HS-27A (cell line): ENCODE measurements at regions not wholly inside any gene's neighbourhood (a gene's known extent, or its start where the extent isn't known, plus 50 kb on each side); places are given as distances from the start of the nearest gene placed in this dataset.
"Not testable (repeated sequence)": the region's sequence is repeated elsewhere in the genome, so short reads cannot be mapped to it uniquely, and the experiment has no call there.

Source experiments
- DNase-seq: peaks from one replicate; pipeline ENCODE4 v3.0.0-alpha.2; 2012; ENCODE audit warnings: low read depth, missing footprints

DNA sequence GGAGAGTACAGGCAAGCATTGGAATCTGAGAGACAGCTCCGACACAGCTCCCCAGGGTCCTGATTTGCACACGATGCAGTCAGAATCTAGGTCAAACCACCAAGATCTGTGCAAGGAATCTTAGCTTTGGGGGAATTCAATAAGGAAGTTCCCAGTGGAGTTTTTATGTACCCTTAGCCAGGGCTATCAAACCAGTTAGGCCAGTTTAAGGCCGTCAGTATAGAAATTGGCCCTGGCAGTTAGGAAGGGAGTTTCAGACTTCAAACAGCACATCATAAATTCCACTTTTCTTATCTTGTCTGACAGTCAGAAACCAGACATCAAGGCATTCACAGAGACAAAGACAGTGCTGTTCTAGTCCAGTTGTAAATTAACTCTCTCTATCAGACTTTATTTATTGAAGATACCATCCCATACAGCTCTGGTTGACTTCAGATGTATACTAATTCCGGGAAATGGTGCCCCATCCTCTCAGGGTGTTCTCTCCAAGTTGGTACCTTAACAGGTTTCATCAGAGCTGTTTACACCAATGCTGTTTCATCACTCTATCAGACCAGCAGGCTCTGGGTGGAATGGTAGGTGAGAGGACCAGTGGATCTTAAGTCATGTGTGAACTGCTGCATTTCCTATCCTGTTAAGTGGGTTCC, 157.5 kb upstream of the ATF7IP start:
- DNase-seq = no peak

DNA sequence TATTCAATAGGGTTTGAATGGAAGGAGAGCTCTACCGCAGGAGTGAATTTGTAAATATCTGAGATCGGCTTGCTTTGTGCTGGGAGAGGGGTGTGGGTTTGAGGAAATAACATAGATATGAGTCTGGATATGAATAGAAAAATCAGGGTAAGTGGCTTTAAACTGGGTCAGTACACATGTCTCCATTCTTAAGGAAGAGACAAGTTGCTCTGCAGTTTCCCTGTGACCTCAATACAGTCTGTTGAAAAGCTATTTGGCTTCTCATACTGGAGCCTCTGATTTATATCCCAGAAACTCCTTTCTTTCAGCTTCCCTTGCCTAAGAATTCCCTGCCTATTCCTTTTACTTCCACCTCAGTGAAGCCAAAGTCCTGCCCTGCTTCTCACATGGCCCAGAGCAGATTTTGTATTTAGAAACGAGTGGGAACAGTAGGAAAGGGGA, 153.5 kb upstream of the ATF7IP start:
- no peak for DNase-seq

DNA sequence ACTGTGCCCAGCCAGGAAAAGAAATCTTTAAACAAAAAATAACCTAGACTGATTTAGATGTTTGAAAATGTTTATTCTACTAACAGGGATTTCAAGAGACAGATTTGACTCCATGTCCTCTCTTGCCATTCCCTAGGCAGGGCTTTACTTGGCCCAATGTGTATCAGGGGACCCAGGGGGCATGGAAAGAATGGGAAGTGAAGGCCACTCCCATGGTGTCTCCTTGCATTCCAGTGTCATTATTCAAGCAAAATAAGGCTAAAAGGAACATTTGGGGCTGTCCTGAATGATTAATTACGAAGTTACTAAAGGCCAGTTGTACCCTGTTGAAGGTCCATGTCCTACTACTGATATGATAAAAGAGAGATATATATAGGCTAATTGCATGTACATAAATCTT, 151.9 kb upstream of the ATF7IP start:
- DNase-seq = no peak

DNA sequence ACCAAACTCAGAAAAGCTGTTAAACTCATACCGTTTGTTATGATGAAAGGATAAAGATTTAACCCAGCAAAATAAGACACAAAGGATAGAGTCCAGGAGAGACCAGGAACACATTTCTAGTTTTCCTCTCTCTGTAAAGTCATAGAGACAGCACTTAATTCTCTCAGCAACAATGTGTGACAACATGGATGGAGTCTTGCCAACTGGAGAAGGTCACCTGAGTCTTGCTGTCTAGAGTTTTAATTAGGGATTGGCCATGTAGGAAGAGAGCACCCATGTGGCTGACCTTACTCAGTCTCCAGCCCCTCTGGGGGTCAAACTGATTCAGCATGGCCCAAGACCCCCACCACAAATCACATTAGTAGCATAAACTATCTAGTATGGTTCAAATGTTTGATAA, 151.0 kb upstream of the ATF7IP start:
- no peak for DNase-seq

DNA sequence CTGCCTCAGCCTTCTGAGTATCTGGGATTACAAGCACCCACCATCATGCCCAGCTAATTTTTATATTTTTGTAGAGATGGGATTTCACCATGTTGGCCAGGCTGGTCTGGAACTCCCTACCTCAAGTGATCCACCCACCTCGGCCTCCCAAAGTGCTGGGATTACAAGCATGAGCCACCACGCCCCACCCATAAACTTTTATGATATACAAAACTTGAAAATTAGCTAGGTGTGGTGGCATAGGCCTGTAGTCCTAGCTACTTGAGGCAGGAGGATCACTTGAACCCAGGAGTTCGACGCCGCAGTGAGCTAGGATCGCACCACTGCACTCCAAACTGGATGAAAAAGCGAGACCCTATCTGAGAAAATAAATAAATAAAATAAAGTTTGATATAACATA, 149.5 kb upstream of the ATF7IP start:
- DNase-seq = not testable (repeated sequence)

DNA sequence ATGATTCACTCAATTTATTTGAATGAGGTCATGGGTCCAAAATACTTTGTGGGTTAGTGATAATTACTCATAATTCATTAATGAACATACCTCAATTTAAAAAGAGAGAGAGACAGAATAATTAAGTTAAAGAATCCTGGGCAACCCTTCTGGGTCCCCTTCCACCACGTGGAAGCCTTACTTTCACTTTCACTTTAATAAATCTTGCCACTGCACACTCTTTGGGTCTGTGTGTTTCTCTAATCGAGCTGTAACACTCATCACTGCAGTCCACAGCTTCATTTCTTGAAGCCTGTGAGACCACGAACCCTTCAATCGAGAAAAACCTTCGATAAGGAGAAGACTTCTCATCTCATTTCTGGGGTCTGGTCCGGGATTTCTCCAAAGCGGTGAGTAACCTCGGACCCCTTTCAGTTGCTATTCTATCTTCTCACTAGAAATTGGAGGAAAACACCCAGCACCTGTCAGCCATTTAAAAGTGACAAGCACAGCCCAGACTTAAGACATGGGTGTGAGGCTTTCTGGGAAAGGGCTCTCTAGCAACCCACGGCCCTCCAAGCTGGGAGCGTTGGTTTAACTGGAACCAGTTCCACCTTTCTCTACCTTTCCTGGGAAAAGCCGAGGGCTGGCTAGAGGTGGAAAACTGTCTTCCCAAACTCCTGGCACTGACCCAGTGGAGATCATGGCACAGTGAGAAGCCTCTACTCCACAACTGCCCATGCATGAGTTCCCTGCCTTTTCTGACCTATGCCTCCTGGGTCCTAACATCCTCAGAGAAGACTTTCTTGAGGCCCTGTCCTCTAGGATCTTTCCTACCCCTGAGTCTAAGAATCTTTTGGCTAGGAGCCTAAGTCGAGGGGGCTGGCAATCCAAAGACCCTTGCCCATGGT, 148.8 kb upstream of the ATF7IP start:
- no peak for DNase-seq

DNA sequence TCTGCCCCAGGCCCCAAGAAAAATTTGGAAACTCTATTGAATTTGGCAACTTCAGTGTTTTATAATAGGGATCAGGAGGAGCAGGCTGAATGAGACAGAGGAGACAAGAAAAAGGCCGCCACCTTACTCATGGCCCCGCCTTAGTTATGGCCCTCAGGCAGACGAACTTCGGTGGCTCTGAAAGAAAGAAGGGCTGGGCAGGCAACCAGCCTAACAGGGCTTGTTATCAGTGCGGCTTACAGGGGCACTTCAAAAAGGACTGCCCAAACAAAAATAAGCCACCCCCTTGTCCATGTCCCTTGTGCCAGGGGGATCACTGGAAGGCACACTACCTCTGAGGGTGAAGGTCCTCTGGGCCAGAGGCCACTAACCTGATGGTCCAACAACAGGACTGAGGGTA, 146.3 kb upstream of the ATF7IP start:
- no peak for DNase-seq

DNA sequence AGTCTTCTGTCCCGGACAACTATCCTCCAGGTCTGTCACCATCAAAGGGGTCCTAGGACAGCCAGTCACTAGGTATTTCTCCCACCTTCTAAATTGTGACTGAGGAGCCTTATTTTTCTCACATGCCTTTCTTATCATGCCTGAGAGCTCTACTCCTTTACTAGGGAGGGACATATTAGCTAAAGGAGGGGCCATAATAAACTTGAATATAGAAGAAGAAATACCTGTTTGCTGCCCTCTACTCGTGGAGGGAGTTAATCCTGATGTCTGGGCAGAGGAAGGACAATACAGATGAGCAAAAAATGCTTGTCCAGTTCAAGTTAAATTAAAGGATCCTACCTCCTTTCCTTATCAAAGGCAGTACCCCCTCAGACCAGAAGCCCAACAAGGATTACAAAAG, 145.8 kb upstream of the ATF7IP start:
- DNase-seq = not testable (repeated sequence)

DNA sequence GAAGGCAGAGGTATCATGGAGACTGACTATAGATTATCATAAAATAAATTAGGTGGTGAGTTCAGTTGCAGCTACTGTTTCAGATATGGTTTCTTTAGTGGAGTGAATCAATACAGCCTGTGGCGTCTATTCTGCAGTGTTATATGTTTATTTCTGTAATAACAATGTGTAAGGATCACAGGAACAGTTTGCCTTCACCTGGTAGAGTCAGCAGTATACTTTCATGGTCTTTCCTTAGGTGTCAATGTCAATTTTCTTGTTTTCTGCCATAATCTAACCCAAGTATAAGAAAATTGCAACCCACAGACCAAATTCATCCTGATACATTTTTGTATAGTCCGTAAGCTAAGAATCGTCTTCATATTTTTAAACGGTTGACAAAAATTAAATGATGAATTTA, 140.4 kb upstream of the ATF7IP start:
- no peak for DNase-seq

DNA sequence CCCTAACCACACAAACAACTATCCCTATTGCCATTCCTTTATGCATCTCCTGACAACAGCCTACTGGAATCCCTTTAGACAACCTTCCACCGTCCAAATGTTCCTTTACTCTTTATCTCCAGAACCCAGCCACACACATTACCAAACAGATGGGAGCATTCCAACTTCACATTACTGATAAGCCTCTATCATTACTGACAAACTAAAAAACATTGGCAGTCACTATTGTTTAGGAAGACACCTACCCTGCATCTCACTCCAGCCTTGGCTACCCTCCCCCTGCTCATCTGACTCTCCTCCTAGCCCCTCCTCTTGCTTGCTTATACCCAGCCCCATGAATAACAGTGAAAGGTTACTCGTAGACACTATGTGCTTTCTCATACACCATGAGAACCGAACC, 130.3 kb upstream of the ATF7IP start:
- not testable (repeated sequence) for DNase-seq

DNA sequence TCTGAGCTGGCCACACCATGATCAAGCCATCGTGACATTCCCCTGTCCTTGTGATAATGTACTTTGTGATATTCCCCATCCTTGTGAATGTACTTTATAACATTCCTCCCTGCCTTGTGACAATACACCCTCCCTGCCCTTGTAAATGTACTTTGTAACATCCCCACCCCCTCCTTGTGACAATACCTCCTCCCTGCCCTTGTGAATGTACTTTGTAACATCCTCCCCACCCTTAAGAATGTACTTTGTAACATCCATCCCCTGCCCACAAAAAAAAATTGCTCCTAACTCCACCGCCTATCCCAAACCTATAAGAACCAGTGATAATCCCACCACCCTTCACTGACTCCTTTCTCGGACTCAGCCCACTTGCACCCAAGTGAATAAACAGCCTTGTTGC, 128.8 kb upstream of the ATF7IP start:
- not testable (repeated sequence) for DNase-seq

DNA sequence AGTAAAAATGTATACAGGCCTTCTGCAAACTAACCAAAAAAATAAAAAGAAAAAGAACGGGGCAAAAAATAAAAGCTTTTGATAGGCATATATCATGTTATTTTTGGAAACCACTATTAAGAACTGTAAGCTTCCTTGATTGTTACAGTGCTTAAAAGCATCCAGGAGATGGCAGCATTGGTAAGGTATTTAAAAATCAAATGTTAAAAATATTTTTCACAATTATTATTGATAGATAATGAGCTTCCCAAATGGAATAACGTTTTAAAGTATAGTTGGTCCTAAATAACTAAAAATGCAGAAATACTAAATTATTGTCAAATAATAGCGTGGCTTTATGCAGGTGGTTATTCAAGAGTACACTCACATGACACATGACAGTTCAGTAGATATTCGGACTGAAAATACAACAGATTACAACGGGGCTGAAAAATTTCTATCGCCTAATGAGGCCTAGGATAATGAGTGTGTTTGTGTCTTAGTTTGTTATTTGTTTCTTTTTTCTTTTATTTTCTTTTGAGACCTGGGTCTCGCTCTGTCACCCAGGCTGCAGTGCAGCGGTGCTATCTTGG, 127.2 kb upstream of the ATF7IP start:
- DNase-seq = no peak

DNA sequence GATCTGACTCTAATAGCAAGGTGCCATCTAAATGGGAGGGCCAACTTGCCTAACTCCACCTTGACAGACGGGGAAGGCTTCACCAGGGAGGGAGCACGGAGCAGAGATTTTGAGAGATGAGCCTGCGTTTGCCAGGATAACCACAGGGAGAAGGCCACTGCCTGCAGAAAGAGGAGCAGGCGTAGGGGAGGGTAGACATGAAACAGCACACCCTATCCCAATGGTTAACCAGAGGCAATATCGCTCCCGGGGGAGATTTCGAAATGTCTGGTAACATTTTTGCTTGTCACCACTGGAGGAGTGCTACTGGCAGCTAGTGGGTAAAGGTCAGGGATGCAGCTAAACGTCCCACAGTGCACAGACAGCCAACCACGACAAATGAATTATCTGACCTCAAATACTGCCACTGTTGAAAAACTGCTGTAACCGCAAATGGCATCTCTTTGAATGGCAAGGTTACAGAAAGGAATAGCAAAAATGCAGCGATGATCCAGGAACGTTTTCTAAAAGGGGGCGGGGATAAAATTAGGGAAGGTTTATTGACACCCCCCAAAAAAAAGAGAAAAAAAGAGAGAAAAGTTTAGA, 126.0 kb upstream of the ATF7IP start:
- DNase-seq = no peak

DNA sequence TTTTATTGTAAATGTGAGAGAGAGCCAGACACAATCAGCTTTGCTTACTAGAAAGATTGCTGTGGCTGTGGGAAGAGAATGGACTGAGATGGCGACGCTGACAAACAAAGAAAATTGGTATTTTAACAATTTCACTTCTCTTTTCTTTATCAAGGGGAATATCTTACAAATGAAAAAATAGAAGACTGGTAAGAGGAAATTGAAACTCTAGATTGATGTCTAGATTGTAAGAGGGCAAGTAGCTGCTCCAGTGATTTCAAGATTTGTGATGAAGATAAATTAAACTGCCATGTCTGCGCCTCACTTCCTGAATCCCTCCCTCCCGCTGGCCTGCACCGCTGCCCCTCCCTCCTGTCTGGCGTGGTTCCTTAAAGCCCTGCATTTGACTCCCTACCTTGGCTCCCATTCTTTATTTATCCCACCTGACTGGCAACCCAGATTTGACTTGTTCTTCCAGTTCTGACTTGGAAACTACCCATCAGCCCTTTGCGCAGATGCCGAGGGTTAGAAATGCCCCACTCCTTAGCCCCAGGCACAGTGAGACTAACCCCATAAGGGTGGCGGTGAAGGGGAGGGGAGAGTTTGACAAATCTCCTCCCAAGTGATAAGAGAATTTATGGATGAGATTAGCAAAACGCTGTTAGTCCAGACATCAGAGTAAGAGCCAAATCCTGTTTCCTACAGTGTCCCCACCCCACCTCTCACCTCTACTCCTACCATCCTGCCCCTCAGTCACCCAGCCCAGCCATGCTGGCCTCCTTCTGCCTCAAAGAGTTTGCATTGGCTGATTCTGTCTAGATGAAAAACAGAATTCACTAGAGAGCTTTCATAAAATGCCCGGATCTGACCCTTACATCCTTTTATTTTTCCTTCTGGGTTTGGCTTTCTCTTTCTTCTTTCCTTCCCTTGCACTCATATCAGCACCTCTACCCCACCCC, 125.3 kb upstream of the ATF7IP start:
- DNase-seq = no peak

DNA sequence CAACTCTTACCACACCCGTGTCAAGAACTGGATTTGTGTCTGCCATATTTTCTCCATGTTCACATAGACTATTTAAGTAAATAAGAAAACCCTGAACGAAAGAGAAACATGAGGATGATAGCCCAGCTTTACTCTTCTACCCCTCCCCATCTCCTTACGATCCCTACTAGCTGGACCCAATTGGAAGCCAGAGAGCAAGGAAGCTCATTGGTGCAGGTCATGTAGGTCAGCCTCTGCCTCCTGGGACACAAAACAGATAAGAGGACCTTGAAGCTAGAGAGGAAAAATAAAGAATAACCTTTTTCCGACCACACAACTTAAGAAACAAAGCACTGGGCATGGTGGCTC, 124.6 kb upstream of the ATF7IP start:
- no peak for DNase-seq

DNA sequence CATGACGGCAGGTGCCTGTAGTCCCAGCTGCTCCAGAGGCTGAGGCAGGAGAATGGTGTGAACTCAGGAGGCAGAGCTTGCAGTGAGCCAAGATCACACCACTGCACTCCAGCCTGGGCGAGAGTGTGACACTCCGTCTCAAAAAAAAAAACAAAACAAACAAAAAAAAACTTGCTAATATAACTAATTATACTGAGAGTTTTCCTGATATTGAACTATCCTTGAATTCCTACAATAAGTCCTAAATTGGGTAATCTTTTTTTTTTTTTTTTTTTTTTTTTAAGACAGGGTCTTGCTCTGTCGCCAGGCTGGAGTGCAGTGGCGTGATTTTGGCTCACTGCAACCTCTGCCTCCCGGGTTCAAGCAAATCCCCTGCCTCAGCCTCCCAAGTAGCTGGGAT, 122.7 kb upstream of the ATF7IP start:
- DNase-seq = not testable (repeated sequence)

DNA sequence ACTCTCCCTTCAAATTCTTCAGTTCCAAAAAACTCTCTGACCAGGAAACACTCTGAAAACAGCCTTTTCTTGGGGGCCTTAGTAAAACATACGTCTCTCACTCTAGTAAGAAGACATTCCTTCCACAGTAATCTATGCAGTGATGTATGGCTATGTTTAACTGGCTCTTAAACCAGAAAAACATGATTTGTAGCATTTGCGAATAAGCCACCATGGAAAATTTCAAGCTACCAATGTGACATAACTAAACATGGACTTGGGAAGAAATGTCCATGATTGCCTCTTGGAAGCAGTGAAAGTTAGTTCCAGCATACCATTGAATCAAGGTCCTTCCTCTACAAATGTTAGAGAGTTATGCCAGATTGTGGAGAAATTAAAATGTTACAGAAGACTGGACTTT, 121.5 kb upstream of the ATF7IP start:
- DNase-seq = no peak

DNA sequence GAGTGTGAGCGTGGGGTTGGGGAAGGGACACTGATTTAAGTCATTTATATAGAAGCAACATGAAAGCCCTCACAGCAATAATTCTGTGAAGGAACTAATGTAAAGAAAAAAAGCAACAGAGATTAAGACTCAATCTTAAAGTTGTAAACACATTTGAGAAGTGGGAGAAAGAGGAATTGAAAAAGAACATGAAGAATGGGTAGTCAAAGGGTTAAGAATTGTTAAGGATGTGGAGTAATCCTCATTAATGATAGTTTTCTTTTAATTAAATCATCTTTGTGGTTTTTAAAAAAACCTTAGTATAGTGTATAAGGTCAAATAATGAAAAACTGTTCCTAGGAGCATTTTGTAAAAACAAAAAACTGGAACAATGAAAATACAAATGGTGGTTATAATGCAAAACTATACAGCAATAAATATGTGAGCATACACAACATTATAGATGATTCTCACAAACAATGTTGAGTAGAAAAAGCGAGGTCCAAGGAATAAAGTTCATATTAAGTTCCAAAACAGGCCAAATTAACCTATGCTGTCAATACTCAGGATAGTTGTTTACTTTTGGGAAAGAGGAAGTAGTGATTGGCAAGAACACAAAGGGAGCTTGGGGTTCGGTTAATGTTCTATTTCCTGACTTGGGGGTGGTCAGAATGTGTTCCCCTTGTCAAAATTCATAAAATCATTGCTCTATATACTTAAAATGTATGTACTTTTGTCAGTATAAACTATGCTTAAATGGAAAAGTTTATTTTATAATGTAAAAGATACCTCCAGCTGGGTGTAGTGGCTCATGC, 120.4 kb upstream of the ATF7IP start:
- DNase-seq = no peak

DNA sequence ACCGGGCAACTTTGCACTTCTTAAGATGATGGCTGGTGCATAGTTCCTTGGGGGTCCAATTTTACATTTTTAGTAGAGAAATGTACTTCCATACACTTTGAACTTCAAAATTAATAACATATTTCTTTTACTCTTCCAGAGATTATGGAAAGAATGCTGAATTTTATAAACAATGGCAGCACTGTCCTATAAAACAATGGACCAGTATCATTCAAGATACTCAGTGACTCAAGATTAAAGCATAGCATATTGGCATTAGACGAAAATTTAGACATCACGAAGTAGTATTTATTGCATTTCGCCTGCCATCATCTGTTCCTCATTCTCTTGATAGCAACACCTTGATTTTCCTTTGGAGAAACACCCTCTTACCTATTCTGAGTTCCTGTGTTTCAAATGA, 118.3 kb upstream of the ATF7IP start:
- no peak for DNase-seq

DNA sequence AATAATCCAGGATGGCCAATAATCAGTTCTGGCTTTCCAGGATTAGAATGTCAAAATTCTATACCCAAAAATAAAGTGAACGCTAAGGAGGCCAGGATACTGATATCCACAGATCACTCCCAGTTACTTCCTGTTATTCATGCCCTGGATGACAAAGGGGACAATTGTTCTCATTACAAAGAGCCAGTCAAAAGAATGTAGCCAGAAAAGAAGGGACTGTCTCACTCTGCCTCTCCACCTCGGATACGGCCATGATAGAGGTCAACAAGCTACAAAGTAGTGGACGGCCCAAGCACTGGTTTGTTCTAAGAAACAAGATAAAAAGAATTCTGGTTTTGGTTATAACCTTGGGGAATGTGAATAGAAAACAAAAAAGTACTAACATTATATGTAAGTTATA, 116.1 kb upstream of the ATF7IP start:
- DNase-seq = no peak

DNA sequence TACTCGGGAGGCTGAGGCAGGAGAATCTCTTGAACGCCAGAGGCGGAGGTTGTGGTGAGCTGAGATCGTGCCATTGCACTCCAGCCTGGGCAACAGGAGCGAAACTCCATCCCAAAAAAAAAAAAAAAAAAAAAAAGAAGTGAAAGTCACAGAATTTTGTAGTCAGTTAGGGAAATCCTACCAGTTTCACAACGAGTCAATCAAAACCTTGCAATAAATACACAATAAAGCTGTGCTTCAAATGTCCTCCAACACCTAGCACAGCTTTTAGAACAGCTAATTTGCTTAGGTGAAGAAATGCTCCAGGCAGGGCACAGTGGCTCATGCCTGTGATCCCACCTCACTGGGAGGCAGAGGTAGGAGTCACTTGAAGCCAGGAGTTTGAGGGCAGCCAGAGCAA, 112.8 kb upstream of the ATF7IP start:
- DNase-seq = no peak
